ENCODE measurements at regions not wholly inside any gene's neighbourhood (a gene's known extent, or its start where the extent isn't known, plus 50 kb on each side); places are given as distances from the start of the nearest gene placed in this dataset.
"Not testable (repeated sequence)": the region's sequence is repeated elsewhere in the genome, so short reads cannot be mapped to it uniquely, and the experiment has no call there.

GRCh38 chr9:1903080-1903704 is 112.0 kb upstream of the SMARCA2 start:
- not testable (repeated sequence) for H3K4me3 ChIP-seq (ENCODE audit: low read length); H2AFZ ChIP-seq (ENCODE audit: low read depth, low read length); H3K36me3 ChIP-seq (ENCODE audit: insufficient read depth, low read length); H3K9me3 ChIP-seq (ENCODE audit: low read length); H3K4me1 ChIP-seq (ENCODE audit: insufficient read depth, low read length); H3K27me3 ChIP-seq (ENCODE audit: insufficient read depth, low read length)

DNA sequence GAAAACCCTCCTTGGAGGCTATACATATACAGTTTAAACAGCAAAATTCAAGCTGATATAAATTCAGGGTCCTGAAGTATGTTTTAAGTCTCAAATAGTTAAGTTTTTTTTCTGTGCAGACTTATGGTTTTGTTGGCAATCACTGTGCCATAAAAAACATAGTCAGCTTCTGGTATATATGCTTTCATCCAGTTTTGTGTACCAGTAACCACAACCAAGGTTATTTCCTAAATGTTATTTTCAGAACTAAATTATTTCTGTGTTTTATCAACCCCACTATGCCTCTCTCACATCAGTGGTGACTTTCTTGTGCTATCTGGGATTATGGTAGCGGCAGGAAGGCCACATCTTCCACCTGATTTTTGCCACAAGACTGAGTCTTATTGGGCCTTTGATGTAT is 107.7 kb upstream of the SMARCA2 start:
- Histone ChIP-seq H3K4me3 (ENCODE audit: low read length) (no peak overlapping the region), H2AFZ (ENCODE audit: low read depth, low read length) (no peak overlapping the region), H3K27me3 (ENCODE audit: insufficient read depth, low read length) (no peaks in the 10 kb centered on the region), H3K4me1 (ENCODE audit: insufficient read depth, low read length) (no peaks in the 10 kb centered on the region), H3K9me3 (ENCODE audit: low read length) (peaks cover 4% of the 10 kb centered on the region), H3K36me3 (ENCODE audit: insufficient read depth, low read length) (no peaks in the 10 kb centered on the region)

- Histone ChIP-seq H3K27me3 (ENCODE audit: insufficient read depth, low read length) (no peaks in the 10 kb centered on the region), H2AFZ (ENCODE audit: low read depth, low read length) (no peak overlapping the region), H3K4me3 (ENCODE audit: low read length) (no peak overlapping the region), H3K9me3 (ENCODE audit: low read length) (no peaks in the 10 kb centered on the region), H3K4me1 (ENCODE audit: insufficient read depth, low read length) (no peaks in the 10 kb centered on the region), H3K36me3 (ENCODE audit: insufficient read depth, low read length) (no peaks in the 10 kb centered on the region)
These were observed 105.8 kb upstream of the SMARCA2 start for GRCh38 chr9:1909322-1909721.

- H3K9me3 ChIP-seq (ENCODE audit: low read length): no peaks in the 10 kb centered on the region
- H2AFZ ChIP-seq (ENCODE audit: low read depth, low read length): no peak overlapping the region
- no peaks in the 10 kb centered on the region for H3K4me1 ChIP-seq (ENCODE audit: insufficient read depth, low read length)
- H3K36me3 ChIP-seq (ENCODE audit: insufficient read depth, low read length): no peaks in the 10 kb centered on the region
- no peak overlapping the region for H3K4me3 ChIP-seq (ENCODE audit: low read length)
- no peaks in the 10 kb centered on the region for H3K27me3 ChIP-seq (ENCODE audit: insufficient read depth, low read length)
These were observed 104.8 kb upstream of the SMARCA2 start for GRCh38 chr9:1910269-1910811.

- H3K9me3 ChIP-seq (ENCODE audit: low read length): no peaks in the 10 kb centered on the region
- peaks cover 18% of the 10 kb centered on the region for H3K4me1 ChIP-seq (ENCODE audit: insufficient read depth, low read length)
- no peaks in the 10 kb centered on the region for H3K27me3 ChIP-seq (ENCODE audit: insufficient read depth, low read length)
- no peaks in the 10 kb centered on the region for H3K36me3 ChIP-seq (ENCODE audit: insufficient read depth, low read length)
- no peak overlapping the region for H2AFZ ChIP-seq (ENCODE audit: low read depth, low read length)
- no peak overlapping the region for H3K4me3 ChIP-seq (ENCODE audit: low read length)
These were observed 101.4 kb upstream of the SMARCA2 start for GRCh38 chr9:1913631-1914330.

- Histone ChIP-seq H3K4me3 (ENCODE audit: low read length) (no peak overlapping the region), H3K36me3 (ENCODE audit: insufficient read depth, low read length) (no peaks in the 10 kb centered on the region), H3K27me3 (ENCODE audit: insufficient read depth, low read length) (no peaks in the 10 kb centered on the region), H3K4me1 (ENCODE audit: insufficient read depth, low read length) (peaks cover 20% of the 10 kb centered on the region), H2AFZ (ENCODE audit: low read depth, low read length) (no peak overlapping the region), H3K9me3 (ENCODE audit: low read length) (no peaks in the 10 kb centered on the region)
These were observed 99.1 kb upstream of the SMARCA2 start for GRCh38 chr9:1916095-1916494.

GRCh38 chr9:1916655-1917054 is 98.5 kb upstream of the SMARCA2 start:
- Histone ChIP-seq H3K4me1 (ENCODE audit: insufficient read depth, low read length) (peaks cover 20% of the 10 kb centered on the region), H3K4me3 (ENCODE audit: low read length) (no peak overlapping the region), H3K27me3 (ENCODE audit: insufficient read depth, low read length) (no peaks in the 10 kb centered on the region), H2AFZ (ENCODE audit: low read depth, low read length) (no peak overlapping the region), H3K9me3 (ENCODE audit: low read length) (no peaks in the 10 kb centered on the region), H3K36me3 (ENCODE audit: insufficient read depth, low read length) (no peaks in the 10 kb centered on the region)

DNA sequence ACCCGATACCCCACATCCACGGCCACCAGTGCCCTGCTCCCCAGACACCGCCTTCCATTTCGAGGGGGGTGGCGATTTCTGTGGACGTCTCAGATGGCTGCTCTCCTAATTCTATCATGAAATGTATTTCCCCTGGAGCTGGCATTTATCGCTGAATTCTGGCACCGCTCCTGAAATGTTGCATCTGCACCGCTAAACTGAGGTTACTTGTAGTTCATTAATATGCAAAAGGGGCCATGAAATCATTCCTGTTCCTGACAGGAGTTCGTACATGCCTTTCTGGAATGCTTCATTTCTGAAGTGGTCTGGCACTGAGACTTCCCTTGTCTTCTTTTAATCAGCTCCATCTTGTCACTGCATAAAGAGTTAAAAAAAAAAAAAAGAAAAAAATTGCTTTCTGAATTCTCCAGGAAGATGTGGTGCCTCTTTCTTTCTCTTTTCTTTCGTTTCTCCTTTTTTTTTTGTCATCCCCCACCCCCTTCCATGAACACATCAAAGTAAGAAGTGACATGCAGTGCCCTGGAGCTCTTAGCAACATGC is 97.7 kb upstream of the SMARCA2 start:
- Histone ChIP-seq H3K4me3 (ENCODE audit: low read length) (no peak overlapping the region), H3K27me3 (ENCODE audit: insufficient read depth, low read length) (no peaks in the 10 kb centered on the region), H3K4me1 (ENCODE audit: insufficient read depth, low read length) (peaks cover 20% of the 10 kb centered on the region), H3K9me3 (ENCODE audit: low read length) (no peaks in the 10 kb centered on the region), H2AFZ (ENCODE audit: low read depth, low read length) (no peak overlapping the region), H3K36me3 (ENCODE audit: insufficient read depth, low read length) (no peaks in the 10 kb centered on the region)

- H3K9me3 ChIP-seq (ENCODE audit: low read length): no peaks in the 10 kb centered on the region
- no peaks in the 10 kb centered on the region for H3K27me3 ChIP-seq (ENCODE audit: insufficient read depth, low read length)
- H3K4me1 ChIP-seq (ENCODE audit: insufficient read depth, low read length): peaks cover 20% of the 10 kb centered on the region
- no peak overlapping the region for H3K4me3 ChIP-seq (ENCODE audit: low read length)
- peak overlapping the region; percentile 28 for H2AFZ ChIP-seq (ENCODE audit: low read depth, low read length)
- H3K36me3 ChIP-seq (ENCODE audit: insufficient read depth, low read length): no peaks in the 10 kb centered on the region
These were observed 97.0 kb upstream of the SMARCA2 start for GRCh38 chr9:1918108-1918507.

DNA sequence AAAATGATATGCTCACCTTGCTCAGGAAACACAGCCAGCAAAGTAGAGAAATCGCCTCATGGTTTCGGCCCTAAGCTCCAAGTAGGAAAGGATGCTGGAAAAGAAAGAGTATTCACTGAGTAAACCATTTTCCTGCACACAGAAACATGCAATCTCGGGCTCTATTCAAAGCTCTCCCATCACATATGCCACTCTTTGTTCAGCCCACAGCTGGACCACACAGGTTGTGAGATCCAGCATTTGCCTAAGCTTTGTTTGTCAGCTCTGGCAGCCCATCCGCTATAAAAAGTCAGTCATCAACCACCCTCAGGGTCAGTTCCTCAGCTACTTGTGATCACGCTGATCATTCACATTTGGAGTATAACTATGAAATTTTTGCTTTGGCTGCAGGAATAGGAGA is 96.5 kb upstream of the SMARCA2 start:
- Histone ChIP-seq H2AFZ (ENCODE audit: low read depth, low read length) (peak overlapping the region; percentile 28), H3K9me3 (ENCODE audit: low read length) (no peaks in the 10 kb centered on the region), H3K4me1 (ENCODE audit: insufficient read depth, low read length) (peaks cover 20% of the 10 kb centered on the region), H3K4me3 (ENCODE audit: low read length) (no peak overlapping the region), H3K36me3 (ENCODE audit: insufficient read depth, low read length) (no peaks in the 10 kb centered on the region), H3K27me3 (ENCODE audit: insufficient read depth, low read length) (no peaks in the 10 kb centered on the region)

DNA sequence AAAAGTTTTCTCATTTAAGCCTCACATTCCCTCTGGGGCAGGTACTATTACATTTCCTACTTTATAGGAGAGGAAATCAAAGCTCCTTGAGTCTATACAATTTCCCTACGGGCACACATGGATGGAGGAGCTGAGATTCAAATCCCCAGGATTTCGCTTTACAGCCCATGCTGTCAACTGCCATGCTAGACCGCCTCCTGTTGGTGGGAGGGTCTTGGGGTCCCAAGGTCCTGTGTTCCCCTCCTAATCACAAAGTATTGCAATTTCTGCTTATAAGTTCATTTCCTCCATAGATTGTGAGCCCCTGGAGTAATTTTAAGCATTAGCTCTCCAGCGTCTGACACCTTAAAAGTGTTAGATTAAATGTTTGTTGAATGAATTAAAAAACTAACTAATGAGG is 95.9 kb upstream of the SMARCA2 start:
- Histone ChIP-seq H3K9me3 (ENCODE audit: low read length) (no peaks in the 10 kb centered on the region), H3K36me3 (ENCODE audit: insufficient read depth, low read length) (no peaks in the 10 kb centered on the region), H2AFZ (ENCODE audit: low read depth, low read length) (no peak overlapping the region), H3K4me3 (ENCODE audit: low read length) (no peak overlapping the region), H3K4me1 (ENCODE audit: insufficient read depth, low read length) (peaks cover 20% of the 10 kb centered on the region), H3K27me3 (ENCODE audit: insufficient read depth, low read length) (no peaks in the 10 kb centered on the region)

DNA sequence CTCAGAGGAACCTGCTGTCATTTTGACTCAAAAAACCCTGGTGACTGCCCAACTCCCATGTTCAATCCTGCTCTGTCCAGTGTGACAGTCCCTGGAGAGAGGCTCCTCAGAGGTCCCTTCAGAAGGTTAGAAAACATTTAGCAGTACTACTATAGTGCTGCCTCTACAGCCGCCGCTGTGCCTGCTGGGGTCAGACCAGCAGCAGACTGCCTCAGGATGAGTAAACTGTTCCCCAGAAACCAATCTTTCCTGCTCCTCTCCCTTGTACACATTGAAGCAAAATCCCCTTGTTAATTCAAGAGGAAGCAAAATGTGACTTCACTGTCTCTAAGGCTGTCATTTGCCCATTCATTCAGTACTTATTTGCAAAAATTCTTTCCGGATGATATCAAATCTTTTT is 94.8 kb upstream of the SMARCA2 start:
- H3K9me3 ChIP-seq (ENCODE audit: low read length): no peaks in the 10 kb centered on the region
- H3K4me3 ChIP-seq (ENCODE audit: low read length): no peak overlapping the region
- H3K27me3 ChIP-seq (ENCODE audit: insufficient read depth, low read length): no peaks in the 10 kb centered on the region
- no peak overlapping the region for H2AFZ ChIP-seq (ENCODE audit: low read depth, low read length)
- peaks cover 20% of the 10 kb centered on the region for H3K4me1 ChIP-seq (ENCODE audit: insufficient read depth, low read length)
- H3K36me3 ChIP-seq (ENCODE audit: insufficient read depth, low read length): no peaks in the 10 kb centered on the region

- Histone ChIP-seq H3K4me3 (ENCODE audit: low read length) (no peak overlapping the region), H3K4me1 (ENCODE audit: insufficient read depth, low read length) (peaks cover 19% of the 10 kb centered on the region), H3K27me3 (ENCODE audit: insufficient read depth, low read length) (no peaks in the 10 kb centered on the region), H2AFZ (ENCODE audit: low read depth, low read length) (no peak overlapping the region), H3K9me3 (ENCODE audit: low read length) (no peaks in the 10 kb centered on the region), H3K36me3 (ENCODE audit: insufficient read depth, low read length) (no peaks in the 10 kb centered on the region)
These were observed 93.1 kb upstream of the SMARCA2 start for GRCh38 chr9:1922026-1922425.

All from neuron (in vitro differentiated cells).